DND-41 (cell line): ENCODE measurements at regions not wholly inside any gene's neighbourhood (a gene's known extent, or its start where the extent isn't known, plus 50 kb on each side); places are given as distances from the start of the nearest gene placed in this dataset.

Experiments used
- ATAC-seq: fragments of 200-7000 bp; cut with Tn5 transposase; 3 replicates; pipeline ENCODE4 v1.9.1; 2021; ENCODE audit warnings: low read depth; ENCODE audit not compliant: insufficient read depth
- DNase-seq: peaks from one replicate; pipeline ENCODE4 v3.0.0-alpha.2; 2020
- H2AFZ ChIP-seq: 2 replicates; pipeline ENCODE4 v1.6.0; 2012; ENCODE audit warnings: low read depth, low read length
- H3K27ac ChIP-seq: 2 replicates; pipeline ENCODE4 v1.5.1; 2012; ENCODE audit warnings: low read length, inconsistent platforms
- H3K27me3 ChIP-seq: fragments of 200-600 bp; sonication (generic); 2 replicates; pipeline ENCODE4 v1.6.0; 2012; ENCODE audit warnings: low read length, mild to moderate bottlenecking, inconsistent platforms; ENCODE audit not compliant: insufficient read depth, poor library complexity
- H3K36me3 ChIP-seq: 2 replicates; pipeline ENCODE4 v1.5.1; 2012; ENCODE audit warnings: low read length, inconsistent platforms; ENCODE audit not compliant: insufficient read depth
- H3K4me1 ChIP-seq: 2 replicates; pipeline ENCODE4 v1.5.1; 2012; ENCODE audit warnings: mild to moderate bottlenecking, low read length; ENCODE audit not compliant: insufficient read depth
- H3K4me2 ChIP-seq: 2 replicates; pipeline ENCODE4 v1.6.0; 2012; ENCODE audit warnings: mild to moderate bottlenecking, moderate library complexity, low read length, inconsistent platforms; ENCODE audit not compliant: insufficient read depth
- H3K4me3 ChIP-seq, 2 experiments: fragments of 200-600 bp in 1 of 2; shearing (Covaris generic) in 1 of 2; 2 replicates each; pipeline ENCODE4 v1.5.1; 2012 to 2016; ENCODE audit warnings: inconsistent platforms in 2 of 2, low read length in 2 of 2, mild to moderate bottlenecking in 2 of 2, low read depth in 1 of 2, moderate library complexity in 1 of 2
- H3K79me2 ChIP-seq: 2 replicates; pipeline ENCODE4 v1.6.0; 2012; ENCODE audit warnings: low read length, inconsistent platforms; ENCODE audit not compliant: insufficient read depth
- H3K9ac ChIP-seq: 2 replicates; pipeline ENCODE4 v1.6.0; 2012; ENCODE audit warnings: low read depth, mild to moderate bottlenecking, inconsistent platforms, low read length, moderate library complexity
- H3K9me3 ChIP-seq: 2 replicates; pipeline ENCODE4 v1.5.1; 2012; ENCODE audit warnings: low read length, moderate library complexity, mild to moderate bottlenecking, inconsistent platforms; ENCODE audit not compliant: insufficient read depth, severe bottlenecking
- H4K20me1 ChIP-seq: 2 replicates; pipeline ENCODE4 v1.6.0; 2012; ENCODE audit warnings: low read length; ENCODE audit not compliant: insufficient read depth
- EZH2 ChIP-seq: IDR thresholded peaks from 3 replicates; pipeline ENCODE4 v1.6.1; 2012; ENCODE audit warnings: borderline replicate concordance, low read depth, mild to moderate bottlenecking, moderate library complexity, low read length, inconsistent platforms; ENCODE audit not compliant: severe bottlenecking
- TF ChIP-seq, protein P1 (sequence below): IDR thresholded peaks from 2 replicates; pipeline ENCODE4 v1.5.1; 2012; ENCODE audit warnings: borderline replicate concordance, low read length, moderate library complexity, mild to moderate bottlenecking; ENCODE audit not compliant: poor library complexity, severe bottlenecking; ENCODE audit errors: extremely low read depth

DNA sequence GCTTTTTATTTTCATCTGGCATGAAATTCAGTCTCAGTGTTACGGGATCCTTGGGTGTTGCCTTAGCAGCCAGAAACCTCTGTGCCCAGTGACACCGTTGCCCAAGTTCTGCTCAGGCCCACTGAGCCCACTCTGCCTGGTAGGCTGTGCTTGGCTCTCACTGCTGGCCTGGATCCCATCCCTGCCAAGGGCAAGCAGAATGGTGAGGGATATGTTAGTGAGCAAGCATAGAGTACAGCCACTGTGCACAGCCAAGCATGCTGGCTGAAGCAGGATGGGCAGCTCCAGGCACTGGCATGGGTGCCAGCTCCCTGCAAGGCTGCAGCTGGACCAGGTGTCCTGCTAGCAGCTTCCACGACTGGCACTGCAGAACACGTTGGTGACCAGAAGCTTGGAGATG, 194.7 kb upstream of the TFPI start:
- no peak for DNase-seq
- no peaks in the 10 kb centered on the region for H3K36me3 ChIP-seq
- no peak for ATAC-seq
- no peaks in the 10 kb centered on the region for H3K27me3 ChIP-seq
- no peak overlapping the region for H3K27ac ChIP-seq
- no peak overlapping the region for H3K4me3 ChIP-seq
- H4K20me1 ChIP-seq: no peaks in the 10 kb centered on the region
- no peak overlapping the region for H3K9ac ChIP-seq
- H3K4me2 ChIP-seq: no peak overlapping the region
- no peaks in the 10 kb centered on the region for H3K4me1 ChIP-seq
- H2AFZ ChIP-seq: no peak overlapping the region
- no peaks in the 10 kb centered on the region for H3K9me3 ChIP-seq
- TF ChIP-seq, protein P1, sequence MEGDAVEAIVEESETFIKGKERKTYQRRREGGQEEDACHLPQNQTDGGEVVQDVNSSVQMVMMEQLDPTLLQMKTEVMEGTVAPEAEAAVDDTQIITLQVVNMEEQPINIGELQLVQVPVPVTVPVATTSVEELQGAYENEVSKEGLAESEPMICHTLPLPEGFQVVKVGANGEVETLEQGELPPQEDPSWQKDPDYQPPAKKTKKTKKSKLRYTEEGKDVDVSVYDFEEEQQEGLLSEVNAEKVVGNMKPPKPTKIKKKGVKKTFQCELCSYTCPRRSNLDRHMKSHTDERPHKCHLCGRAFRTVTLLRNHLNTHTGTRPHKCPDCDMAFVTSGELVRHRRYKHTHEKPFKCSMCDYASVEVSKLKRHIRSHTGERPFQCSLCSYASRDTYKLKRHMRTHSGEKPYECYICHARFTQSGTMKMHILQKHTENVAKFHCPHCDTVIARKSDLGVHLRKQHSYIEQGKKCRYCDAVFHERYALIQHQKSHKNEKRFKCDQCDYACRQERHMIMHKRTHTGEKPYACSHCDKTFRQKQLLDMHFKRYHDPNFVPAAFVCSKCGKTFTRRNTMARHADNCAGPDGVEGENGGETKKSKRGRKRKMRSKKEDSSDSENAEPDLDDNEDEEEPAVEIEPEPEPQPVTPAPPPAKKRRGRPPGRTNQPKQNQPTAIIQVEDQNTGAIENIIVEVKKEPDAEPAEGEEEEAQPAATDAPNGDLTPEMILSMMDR: no peak
- no peak for TF ChIP-seq EZH2
- H3K79me2 ChIP-seq: no peaks in the 10 kb centered on the region

DNA sequence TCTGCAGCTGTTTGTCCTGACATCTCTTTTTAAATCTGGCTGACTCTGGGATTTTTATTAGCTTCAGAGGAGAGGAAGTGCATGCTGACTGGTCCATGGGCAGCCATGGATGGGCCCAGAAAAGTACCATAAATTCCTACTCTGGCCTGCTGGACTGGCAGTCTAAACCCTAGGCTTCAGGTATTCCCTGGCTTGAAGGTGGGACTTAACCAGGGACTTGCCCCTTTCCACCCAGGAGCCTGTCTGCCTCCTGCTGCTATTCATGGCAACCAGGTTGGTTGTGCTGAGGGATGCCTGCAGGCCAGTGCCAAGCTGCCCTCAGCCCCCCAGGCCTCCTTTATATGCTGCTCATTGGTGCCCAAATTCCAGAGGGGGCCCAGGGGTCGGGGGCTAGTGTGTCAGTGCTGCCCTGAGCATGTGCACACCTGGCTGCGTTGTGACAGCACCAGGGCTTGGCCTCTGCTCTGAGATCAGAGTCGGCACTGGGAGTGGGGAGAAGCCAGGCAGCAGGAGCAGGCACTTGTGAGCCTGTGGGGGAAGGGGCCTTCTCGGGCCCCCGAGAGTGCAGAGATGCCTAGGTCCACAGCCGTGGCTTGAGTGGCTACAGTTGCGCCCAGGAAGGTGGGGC, 195.7 kb upstream of the TFPI start:
- Histone ChIP-seq H2AFZ (no peak overlapping the region), H3K4me1 (no peaks in the 10 kb centered on the region), H3K27me3 (no peaks in the 10 kb centered on the region), H3K27ac (no peak overlapping the region), H3K36me3 (no peaks in the 10 kb centered on the region), H3K79me2 (no peaks in the 10 kb centered on the region), H3K4me3 (no peak overlapping the region), H3K4me2 (no peak overlapping the region), H3K9me3 (no peaks in the 10 kb centered on the region), H3K9ac (no peak overlapping the region), H4K20me1 (no peaks in the 10 kb centered on the region)
- no peak for DNase-seq
- TF ChIP-seq EZH2: no peak
- TF ChIP-seq, protein P1: no peak
- ATAC-seq: no peak

DNA sequence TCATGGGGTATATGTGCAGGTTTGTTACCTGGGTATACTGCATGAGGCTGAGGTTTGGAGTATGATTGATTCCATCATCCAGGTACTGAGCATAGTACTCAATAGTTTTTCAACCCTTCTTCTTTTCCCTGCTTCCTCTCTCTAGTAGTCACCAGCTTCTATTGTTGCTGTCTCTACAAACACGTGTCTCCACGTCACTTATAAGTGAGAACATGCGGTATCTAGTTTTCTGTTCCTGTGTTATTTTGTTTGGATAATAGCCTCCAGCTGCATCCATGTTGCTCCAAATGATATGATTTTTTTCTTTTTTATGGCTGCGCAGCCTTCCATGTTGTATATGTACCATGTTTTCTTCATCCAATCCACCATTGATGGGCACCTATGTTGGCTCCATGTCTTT, 214.8 kb upstream of the TFPI start:
- DNase-seq: no peak
- no peak for ATAC-seq

More for the DNA sequence above, 214.8 kb upstream of the TFPI start:
- no peaks in the 10 kb centered on the region for H3K9me3 ChIP-seq
- no peaks in the 10 kb centered on the region for H3K79me2 ChIP-seq
- H3K27ac ChIP-seq: no peak overlapping the region
- no peak for TF ChIP-seq EZH2
- TF ChIP-seq, protein P1: no peak
- H3K36me3 ChIP-seq: no peaks in the 10 kb centered on the region
- H2AFZ ChIP-seq: no peak overlapping the region
- H3K4me2 ChIP-seq: no peak overlapping the region
- no peaks in the 10 kb centered on the region for H4K20me1 ChIP-seq
- no peak overlapping the region for H3K9ac ChIP-seq
- H3K4me3 ChIP-seq: no peak overlapping the region
- H3K27me3 ChIP-seq: no peaks in the 10 kb centered on the region
- no peaks in the 10 kb centered on the region for H3K4me1 ChIP-seq
